ENCODE measurements at regions not wholly inside any gene's neighbourhood (a gene's known extent, or its start where the extent isn't known, plus 50 kb on each side); places are given as distances from the start of the nearest gene placed in this dataset.

DNA sequence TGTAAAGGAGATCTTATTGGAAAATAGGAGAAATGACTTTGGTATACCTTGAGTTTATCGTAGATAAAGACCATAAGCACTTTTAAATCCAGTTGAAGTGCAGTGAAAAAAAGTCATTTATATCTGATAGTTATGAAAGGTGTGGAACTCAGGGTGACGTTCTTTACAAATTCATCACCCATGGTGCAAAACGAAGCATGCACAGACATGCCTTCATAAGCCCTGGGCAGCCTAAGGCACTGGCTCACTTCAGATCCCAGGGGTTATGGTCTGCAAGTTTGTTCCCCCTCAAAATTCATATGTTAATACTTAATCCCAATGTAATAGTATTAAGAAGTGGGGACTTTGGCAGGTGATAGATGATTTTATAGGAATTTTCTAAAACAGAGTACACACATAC, 1216.4 kb upstream of the USP15 start:
- TF ChIP-seq, protein P1, sequence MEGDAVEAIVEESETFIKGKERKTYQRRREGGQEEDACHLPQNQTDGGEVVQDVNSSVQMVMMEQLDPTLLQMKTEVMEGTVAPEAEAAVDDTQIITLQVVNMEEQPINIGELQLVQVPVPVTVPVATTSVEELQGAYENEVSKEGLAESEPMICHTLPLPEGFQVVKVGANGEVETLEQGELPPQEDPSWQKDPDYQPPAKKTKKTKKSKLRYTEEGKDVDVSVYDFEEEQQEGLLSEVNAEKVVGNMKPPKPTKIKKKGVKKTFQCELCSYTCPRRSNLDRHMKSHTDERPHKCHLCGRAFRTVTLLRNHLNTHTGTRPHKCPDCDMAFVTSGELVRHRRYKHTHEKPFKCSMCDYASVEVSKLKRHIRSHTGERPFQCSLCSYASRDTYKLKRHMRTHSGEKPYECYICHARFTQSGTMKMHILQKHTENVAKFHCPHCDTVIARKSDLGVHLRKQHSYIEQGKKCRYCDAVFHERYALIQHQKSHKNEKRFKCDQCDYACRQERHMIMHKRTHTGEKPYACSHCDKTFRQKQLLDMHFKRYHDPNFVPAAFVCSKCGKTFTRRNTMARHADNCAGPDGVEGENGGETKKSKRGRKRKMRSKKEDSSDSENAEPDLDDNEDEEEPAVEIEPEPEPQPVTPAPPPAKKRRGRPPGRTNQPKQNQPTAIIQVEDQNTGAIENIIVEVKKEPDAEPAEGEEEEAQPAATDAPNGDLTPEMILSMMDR (tag by site-specific recombination; IDR thresholded peaks at IDR 0.05), result no peak
- TF ChIP-seq ZNF585B (tag by site-specific recombination; IDR thresholded peaks at IDR 0.05), result no peak
- TF ChIP-seq, protein P2, sequence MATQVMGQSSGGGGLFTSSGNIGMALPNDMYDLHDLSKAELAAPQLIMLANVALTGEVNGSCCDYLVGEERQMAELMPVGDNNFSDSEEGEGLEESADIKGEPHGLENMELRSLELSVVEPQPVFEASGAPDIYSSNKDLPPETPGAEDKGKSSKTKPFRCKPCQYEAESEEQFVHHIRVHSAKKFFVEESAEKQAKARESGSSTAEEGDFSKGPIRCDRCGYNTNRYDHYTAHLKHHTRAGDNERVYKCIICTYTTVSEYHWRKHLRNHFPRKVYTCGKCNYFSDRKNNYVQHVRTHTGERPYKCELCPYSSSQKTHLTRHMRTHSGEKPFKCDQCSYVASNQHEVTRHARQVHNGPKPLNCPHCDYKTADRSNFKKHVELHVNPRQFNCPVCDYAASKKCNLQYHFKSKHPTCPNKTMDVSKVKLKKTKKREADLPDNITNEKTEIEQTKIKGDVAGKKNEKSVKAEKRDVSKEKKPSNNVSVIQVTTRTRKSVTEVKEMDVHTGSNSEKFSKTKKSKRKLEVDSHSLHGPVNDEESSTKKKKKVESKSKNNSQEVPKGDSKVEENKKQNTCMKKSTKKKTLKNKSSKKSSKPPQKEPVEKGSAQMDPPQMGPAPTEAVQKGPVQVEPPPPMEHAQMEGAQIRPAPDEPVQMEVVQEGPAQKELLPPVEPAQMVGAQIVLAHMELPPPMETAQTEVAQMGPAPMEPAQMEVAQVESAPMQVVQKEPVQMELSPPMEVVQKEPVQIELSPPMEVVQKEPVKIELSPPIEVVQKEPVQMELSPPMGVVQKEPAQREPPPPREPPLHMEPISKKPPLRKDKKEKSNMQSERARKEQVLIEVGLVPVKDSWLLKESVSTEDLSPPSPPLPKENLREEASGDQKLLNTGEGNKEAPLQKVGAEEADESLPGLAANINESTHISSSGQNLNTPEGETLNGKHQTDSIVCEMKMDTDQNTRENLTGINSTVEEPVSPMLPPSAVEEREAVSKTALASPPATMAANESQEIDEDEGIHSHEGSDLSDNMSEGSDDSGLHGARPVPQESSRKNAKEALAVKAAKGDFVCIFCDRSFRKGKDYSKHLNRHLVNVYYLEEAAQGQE (tag by site-specific recombination; IDR thresholded peaks at IDR 0.05), result no peak

Measured in HEK293 (cell line).